GM04504 (cell line): ENCODE measurements at regions not wholly inside any gene's neighbourhood (a gene's known extent, or its start where the extent isn't known, plus 50 kb on each side); places are given as distances from the start of the nearest gene placed in this dataset.

ENCODE experiments used
- DNase-seq: peaks from one replicate; pipeline ENCODE4 v3.0.0-alpha.2; 2012; ENCODE audit warnings: low read depth

GRCh38 chr2:18787726-18788125 lies 198.4 kb upstream of the NT5C1B start:
- DNase-seq = no peak

- DNase-seq = no peak
Measured at GRCh38 chr2:18784245-18784644, 194.9 kb upstream of the NT5C1B start.

- no peak for DNase-seq
Measured at GRCh38 chr2:18781541-18782280, 192.3 kb upstream of the NT5C1B start.

GRCh38 chr2:18777250-18777812 lies 188.0 kb upstream of the NT5C1B start:
- no peak for DNase-seq

GRCh38 chr2:18771212-18771611 lies 181.8 kb upstream of the NT5C1B start:
- no peak for DNase-seq

- no peak for DNase-seq
Measured at GRCh38 chr2:18763338-18763737, 174.0 kb upstream of the NT5C1B start.

- DNase-seq = no peak
Measured at GRCh38 chr2:18762667-18763066, 173.3 kb upstream of the NT5C1B start.

GRCh38 chr2:18754286-18754685 lies 164.9 kb upstream of the NT5C1B start:
- no peak for DNase-seq

GRCh38 chr2:18753722-18754121 lies 164.4 kb upstream of the NT5C1B start:
- DNase-seq = no peak

- no peak for DNase-seq
Measured at GRCh38 chr2:18752667-18753422, 163.5 kb upstream of the NT5C1B start.

GRCh38 chr2:18752022-18752493 lies 162.7 kb upstream of the NT5C1B start:
- no peak for DNase-seq

GRCh38 chr2:18750672-18751554 lies 161.5 kb upstream of the NT5C1B start:
- no peak for DNase-seq

- peak; percentile 26 for DNase-seq
Measured at GRCh38 chr2:18749912-18750526, 160.7 kb upstream of the NT5C1B start.

- no peak for DNase-seq
Measured at GRCh38 chr2:18745431-18746272, 156.3 kb upstream of the NT5C1B start.

GRCh38 chr2:18741895-18742732 lies 152.7 kb upstream of the NT5C1B start:
- no peak for DNase-seq

GRCh38 chr2:18741191-18741590 lies 151.8 kb upstream of the NT5C1B start:
- DNase-seq = no peak

- DNase-seq = no peak
Measured at GRCh38 chr2:18740474-18740881, 151.1 kb upstream of the NT5C1B start.

- DNase-seq = no peak
Measured at GRCh38 chr2:18731666-18732065, 142.3 kb upstream of the NT5C1B start.

GRCh38 chr2:18724371-18725145 lies 135.2 kb upstream of the NT5C1B start:
- no peak for DNase-seq
